ENCODE measurements at regions not wholly inside any gene's neighbourhood (a gene's known extent, or its start where the extent isn't known, plus 50 kb on each side); places are given as distances from the start of the nearest gene placed in this dataset.

DNA sequence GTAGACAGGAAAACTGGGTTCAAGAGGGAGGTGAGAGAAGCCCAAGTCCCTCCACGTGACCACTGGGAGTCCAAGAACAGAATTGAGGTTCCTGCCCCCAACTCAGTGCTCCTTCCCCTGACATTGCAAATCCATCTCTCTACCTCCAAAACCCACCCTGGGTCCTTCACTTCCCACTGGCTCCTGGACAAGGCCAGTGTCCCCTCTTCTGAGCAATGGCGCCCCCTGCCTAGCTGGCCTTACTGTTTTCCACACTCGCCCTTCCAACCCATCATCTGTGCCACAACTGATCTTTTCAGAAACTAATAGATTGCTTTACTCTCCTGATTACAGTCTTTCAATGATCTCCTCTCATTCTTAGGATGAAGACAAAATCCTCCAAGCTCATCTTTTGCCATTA is 200.3 kb downstream of the ANKRD60 start:
- ChIA-PET POLR2A (no interaction called here), CTCF (interaction anchor here (1.6 kb wide), 1 partner anchor 30 kb away, joined by 3 read pairs; no protein-coding TSS in a partner anchor)
- DNase-seq (ENCODE audit: extremely low spot score) = no peak
- TF ChIP-seq, protein P1, sequence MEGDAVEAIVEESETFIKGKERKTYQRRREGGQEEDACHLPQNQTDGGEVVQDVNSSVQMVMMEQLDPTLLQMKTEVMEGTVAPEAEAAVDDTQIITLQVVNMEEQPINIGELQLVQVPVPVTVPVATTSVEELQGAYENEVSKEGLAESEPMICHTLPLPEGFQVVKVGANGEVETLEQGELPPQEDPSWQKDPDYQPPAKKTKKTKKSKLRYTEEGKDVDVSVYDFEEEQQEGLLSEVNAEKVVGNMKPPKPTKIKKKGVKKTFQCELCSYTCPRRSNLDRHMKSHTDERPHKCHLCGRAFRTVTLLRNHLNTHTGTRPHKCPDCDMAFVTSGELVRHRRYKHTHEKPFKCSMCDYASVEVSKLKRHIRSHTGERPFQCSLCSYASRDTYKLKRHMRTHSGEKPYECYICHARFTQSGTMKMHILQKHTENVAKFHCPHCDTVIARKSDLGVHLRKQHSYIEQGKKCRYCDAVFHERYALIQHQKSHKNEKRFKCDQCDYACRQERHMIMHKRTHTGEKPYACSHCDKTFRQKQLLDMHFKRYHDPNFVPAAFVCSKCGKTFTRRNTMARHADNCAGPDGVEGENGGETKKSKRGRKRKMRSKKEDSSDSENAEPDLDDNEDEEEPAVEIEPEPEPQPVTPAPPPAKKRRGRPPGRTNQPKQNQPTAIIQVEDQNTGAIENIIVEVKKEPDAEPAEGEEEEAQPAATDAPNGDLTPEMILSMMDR (IDR thresholded peaks at IDR 0.05; ENCODE audit: control extremely low read depth, extremely low read depth, low read depth, missing control alignments) = no peak

DNA sequence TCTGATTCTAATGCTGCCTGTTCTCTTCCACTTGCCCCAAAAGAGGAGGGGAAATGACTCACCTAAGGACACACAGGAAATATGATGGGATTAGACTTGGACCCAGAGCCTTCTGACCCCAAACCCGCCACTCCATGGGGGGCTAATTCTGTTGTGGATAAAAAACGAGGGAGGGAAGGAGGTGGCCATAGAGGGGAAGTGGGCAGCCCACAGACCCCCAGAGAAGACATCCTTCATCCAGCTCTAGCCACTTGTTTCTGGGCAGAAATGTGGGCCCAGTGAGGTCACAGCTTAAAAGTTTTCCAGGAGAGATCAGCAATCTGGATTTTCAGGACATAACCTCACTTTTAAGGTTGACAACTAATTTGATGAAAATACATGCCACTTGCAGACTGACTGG is 202.1 kb downstream of the ANKRD60 start:
- CTCF ChIA-PET = no interaction called here
- DNase-seq (ENCODE audit: extremely low spot score) = no peak
- POLR2A ChIA-PET = no interaction called here
- TF ChIP-seq, protein P1 (IDR thresholded peaks at IDR 0.05; ENCODE audit: control extremely low read depth, extremely low read depth, low read depth, missing control alignments) = no peak

DNA sequence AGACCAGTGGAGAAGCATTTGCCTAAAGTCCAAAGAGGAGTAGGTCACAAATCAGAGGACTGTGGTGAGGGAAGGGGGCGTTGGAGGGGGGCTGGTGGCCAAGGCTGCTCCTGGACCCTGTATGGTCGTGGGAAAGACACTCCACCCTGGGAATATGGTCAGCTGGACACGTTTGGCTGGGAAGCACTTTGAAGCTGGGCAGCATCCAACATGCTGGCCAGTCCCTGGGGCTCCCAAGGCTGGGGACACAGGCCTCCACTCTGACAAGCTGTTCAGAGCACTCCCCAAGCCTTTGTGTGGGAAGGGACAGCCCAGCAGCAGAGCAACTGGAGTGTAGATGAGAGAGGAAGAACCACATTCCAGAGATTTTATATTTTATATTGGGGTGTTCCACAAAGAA is 203.2 kb downstream of the ANKRD60 start:
- ChIA-PET POLR2A (no interaction called here), CTCF (no interaction called here)
- no peak for DNase-seq (ENCODE audit: extremely low spot score)

DNA sequence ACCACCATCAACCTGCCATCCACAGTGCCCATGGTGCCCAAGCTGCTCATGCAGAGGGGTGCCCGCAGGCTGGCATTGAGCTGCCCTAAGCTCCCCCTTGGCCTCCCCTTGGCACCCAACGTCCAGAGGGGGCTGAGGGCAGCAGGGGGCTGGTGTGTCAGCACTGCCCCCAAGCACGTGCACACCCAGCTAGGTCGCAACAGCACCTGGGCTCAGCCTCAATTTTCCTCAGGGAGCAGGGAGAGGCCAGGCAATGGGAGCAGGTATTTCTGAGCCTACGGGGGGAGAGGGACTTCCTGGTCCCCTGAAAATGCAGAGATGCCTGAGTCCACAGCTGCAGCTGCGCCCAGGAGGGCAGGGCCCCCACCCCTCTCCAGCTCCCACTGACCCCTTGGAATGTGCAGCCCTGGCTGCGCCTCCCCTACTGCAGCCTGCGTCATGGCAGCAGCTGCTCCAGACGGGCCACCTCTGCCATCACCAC is 204.2 kb downstream of the ANKRD60 start:
- POLR2A ChIA-PET = no interaction called here
- TF ChIP-seq, protein P1 (IDR thresholded peaks at IDR 0.05; ENCODE audit: control extremely low read depth, extremely low read depth, low read depth, missing control alignments) = no peak
- CTCF ChIA-PET = no interaction called here
- no peak for DNase-seq (ENCODE audit: extremely low spot score)

More for the DNA sequence above, 203.2 kb downstream of the ANKRD60 start:
- TF ChIP-seq, protein P1 (IDR thresholded peaks at IDR 0.05; ENCODE audit: control extremely low read depth, extremely low read depth, low read depth, missing control alignments) = no peak

DNA sequence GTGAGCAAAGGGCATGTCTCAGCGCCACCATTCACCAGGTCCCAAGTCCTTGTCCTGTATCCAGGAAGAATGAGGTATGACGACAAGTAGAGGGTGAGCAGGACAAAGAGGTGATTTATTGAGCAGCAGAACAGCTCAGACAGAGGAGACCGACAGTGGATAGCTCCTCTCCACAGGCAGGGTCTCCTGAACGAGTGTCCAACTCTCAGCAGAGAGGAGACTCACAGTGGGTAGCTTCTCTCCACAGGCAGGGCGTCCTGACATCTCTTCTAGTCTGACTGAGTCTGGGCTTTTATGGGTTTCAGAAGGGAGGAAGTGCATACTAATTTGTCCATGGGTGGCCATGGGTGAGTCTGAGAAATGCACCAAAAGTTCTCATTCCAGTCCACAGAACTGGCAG is 204.7 kb downstream of the ANKRD60 start:
- ChIA-PET POLR2A (no interaction called here), CTCF (no interaction called here)
- TF ChIP-seq, protein P1 (IDR thresholded peaks at IDR 0.05; ENCODE audit: control extremely low read depth, extremely low read depth, low read depth, missing control alignments) = no peak
- DNase-seq (ENCODE audit: extremely low spot score) = no peak

DNA sequence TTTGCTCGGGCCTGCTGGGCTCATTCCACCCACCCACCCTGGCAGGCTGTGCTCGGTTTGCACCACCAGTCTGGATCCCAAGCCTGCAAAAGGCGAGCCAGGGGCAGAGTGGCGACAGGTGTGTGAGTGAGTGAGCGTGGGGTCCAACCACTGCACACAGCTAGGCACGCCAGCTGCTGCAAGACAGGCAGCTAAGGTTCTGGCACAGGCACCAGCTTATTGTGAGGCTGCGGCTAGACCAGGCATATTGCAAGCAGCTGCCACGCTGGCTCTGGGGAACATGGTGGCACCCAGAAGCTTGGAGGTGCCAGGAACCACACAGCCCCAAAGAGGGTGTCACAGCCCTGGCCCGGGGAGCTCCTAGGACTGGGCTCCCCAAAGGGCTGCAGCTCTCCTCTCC is 205.1 kb downstream of the ANKRD60 start:
- CTCF ChIA-PET = no interaction called here

More for the DNA sequence above, 205.1 kb downstream of the ANKRD60 start:
- TF ChIP-seq, protein P1 (IDR thresholded peaks at IDR 0.05; ENCODE audit: control extremely low read depth, extremely low read depth, low read depth, missing control alignments) = no peak
- POLR2A ChIA-PET = no interaction called here
- no peak for DNase-seq (ENCODE audit: extremely low spot score)

All from GM10248 (cell line).